ENCODE measurements at regions not wholly inside any gene's neighbourhood (a gene's known extent, or its start where the extent isn't known, plus 50 kb on each side); places are given as distances from the start of the nearest gene placed in this dataset.

DNA sequence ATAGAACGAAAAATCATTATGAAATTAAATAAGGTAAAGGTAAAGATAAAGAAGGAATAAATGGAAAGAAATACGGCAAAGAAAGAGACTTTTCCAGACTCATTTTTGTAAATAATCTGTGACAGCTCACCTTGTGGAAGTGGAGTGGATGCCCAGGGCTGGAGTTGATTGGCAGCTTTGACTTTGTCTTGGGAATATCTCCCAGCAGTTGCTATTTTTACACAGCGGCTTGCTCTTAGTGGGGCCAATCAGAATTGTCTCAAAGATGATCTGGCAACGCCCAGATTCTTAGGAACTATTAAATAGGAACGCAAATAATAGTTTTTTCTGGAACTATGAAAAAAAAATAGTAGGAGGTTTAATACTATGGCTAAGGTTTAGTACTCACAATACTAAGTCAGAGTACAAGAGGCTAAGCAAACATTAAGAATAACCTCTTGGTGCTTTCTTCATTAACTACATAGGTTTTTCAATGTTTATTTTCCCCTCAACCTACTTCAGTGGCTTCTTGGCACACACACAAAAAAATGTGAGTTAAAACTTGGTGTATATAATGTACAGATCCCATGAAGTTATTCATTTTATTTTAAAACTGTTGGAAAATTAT lies 132.7 kb downstream of the TRAM1L1 start:
- no peaks in the 10 kb centered on the region for H3K36me3 Mint-ChIP-seq (ENCODE audit: insufficient read depth, unreplicated experiment)
- ChIA-PET CTCF (no interaction called here), POLR2A (no interaction called here)
- no TSS peak for BruUV-seq (replicated peaks)
- Histone ChIP-seq H3K4me1 (no peaks in the 10 kb centered on the region), H3K4me3 (ENCODE audit: low read depth, low read length) (no peak overlapping the region), H3K27me3 (replicated peaks; ENCODE audit: control insufficient read depth, insufficient read depth, low read length) (no peaks in the 10 kb centered on the region), H3K36me3 (ENCODE audit: control insufficient read depth, insufficient read depth, low read length) (no peaks in the 10 kb centered on the region), H3K9me3 (no peaks in the 10 kb centered on the region)
- H3K4me1 Mint-ChIP-seq (ENCODE audit: low read depth, unreplicated experiment) = no peaks in the 10 kb centered on the region
- DNase-seq = no peak
- H3K27ac Mint-ChIP-seq (ENCODE audit: unreplicated experiment) = no peak overlapping the region
- TF ChIP-seq, protein P1, sequence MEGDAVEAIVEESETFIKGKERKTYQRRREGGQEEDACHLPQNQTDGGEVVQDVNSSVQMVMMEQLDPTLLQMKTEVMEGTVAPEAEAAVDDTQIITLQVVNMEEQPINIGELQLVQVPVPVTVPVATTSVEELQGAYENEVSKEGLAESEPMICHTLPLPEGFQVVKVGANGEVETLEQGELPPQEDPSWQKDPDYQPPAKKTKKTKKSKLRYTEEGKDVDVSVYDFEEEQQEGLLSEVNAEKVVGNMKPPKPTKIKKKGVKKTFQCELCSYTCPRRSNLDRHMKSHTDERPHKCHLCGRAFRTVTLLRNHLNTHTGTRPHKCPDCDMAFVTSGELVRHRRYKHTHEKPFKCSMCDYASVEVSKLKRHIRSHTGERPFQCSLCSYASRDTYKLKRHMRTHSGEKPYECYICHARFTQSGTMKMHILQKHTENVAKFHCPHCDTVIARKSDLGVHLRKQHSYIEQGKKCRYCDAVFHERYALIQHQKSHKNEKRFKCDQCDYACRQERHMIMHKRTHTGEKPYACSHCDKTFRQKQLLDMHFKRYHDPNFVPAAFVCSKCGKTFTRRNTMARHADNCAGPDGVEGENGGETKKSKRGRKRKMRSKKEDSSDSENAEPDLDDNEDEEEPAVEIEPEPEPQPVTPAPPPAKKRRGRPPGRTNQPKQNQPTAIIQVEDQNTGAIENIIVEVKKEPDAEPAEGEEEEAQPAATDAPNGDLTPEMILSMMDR (IDR thresholded peaks at IDR 0.05; ENCODE audit: insufficient read depth in 1 of 2, low read depth in 1 of 2, low read length in 1 of 2, severe bottlenecking in 1 of 2, unreplicated experiment in 1 of 2) = no peak
- intact Hi-C loops (cut with micrococcal nuclease; ENCODE audit: unreplicated experiment) = no loop called here
- peaks cover 2% of the 10 kb centered on the region for H3K27me3 Mint-ChIP-seq (ENCODE audit: insufficient read depth, unreplicated experiment)
- no peaks in the 10 kb centered on the region for H3K9me3 Mint-ChIP-seq (ENCODE audit: unreplicated experiment)
- no peak overlapping the region for H3K4me3 Mint-ChIP-seq (ENCODE audit: unreplicated experiment)

- H3K27me3 Mint-ChIP-seq (ENCODE audit: insufficient read depth, unreplicated experiment) = peaks cover 2% of the 10 kb centered on the region
- no peaks in the 10 kb centered on the region for H3K9me3 Mint-ChIP-seq (ENCODE audit: unreplicated experiment)
- TF ChIP-seq, protein P1 (IDR thresholded peaks at IDR 0.05; ENCODE audit: insufficient read depth in 1 of 2, low read depth in 1 of 2, low read length in 1 of 2, severe bottlenecking in 1 of 2, unreplicated experiment in 1 of 2) = no peak
- no peak overlapping the region for H3K4me3 Mint-ChIP-seq (ENCODE audit: unreplicated experiment)
- Histone ChIP-seq H3K4me1 (no peaks in the 10 kb centered on the region), H3K36me3 (ENCODE audit: control insufficient read depth, insufficient read depth, low read length) (no peaks in the 10 kb centered on the region), H3K27me3 (replicated peaks; ENCODE audit: control insufficient read depth, insufficient read depth, low read length) (no peaks in the 10 kb centered on the region), H3K4me3 (ENCODE audit: low read depth, low read length) (no peak overlapping the region), H3K9me3 (no peaks in the 10 kb centered on the region)
- CTCF ChIA-PET = no interaction called here
- no peak for DNase-seq
- POLR2A ChIA-PET = no interaction called here
- no peaks in the 10 kb centered on the region for H3K4me1 Mint-ChIP-seq (ENCODE audit: low read depth, unreplicated experiment)
- no TSS peak for BruUV-seq (replicated peaks)
- no peaks in the 10 kb centered on the region for H3K36me3 Mint-ChIP-seq (ENCODE audit: insufficient read depth, unreplicated experiment)
- intact Hi-C loops (cut with micrococcal nuclease; ENCODE audit: unreplicated experiment) = no loop called here
- H3K27ac Mint-ChIP-seq (ENCODE audit: unreplicated experiment) = no peak overlapping the region
These were observed 135.5 kb downstream of the TRAM1L1 start for GRCh38 chr4:116949856-116950255.

- no peaks in the 10 kb centered on the region for H3K36me3 ChIP-seq (ENCODE audit: control insufficient read depth, insufficient read depth, low read length)
- CTCF ChIA-PET = no interaction called here
- no peaks in the 10 kb centered on the region for H3K36me3 Mint-ChIP-seq (ENCODE audit: insufficient read depth, unreplicated experiment)
- H3K9me3 Mint-ChIP-seq (ENCODE audit: unreplicated experiment) = no peaks in the 10 kb centered on the region
- H3K4me3 ChIP-seq (ENCODE audit: low read depth, low read length) = no peak overlapping the region
- no peaks in the 10 kb centered on the region for H3K27me3 Mint-ChIP-seq (ENCODE audit: insufficient read depth, unreplicated experiment)
- intact Hi-C loops (cut with micrococcal nuclease; ENCODE audit: unreplicated experiment) = no loop called here
- no peak for DNase-seq
- TF ChIP-seq, protein P1 (IDR thresholded peaks at IDR 0.05; ENCODE audit: insufficient read depth in 1 of 2, low read depth in 1 of 2, low read length in 1 of 2, severe bottlenecking in 1 of 2, unreplicated experiment in 1 of 2) = no peak
- no TSS peak for BruUV-seq (replicated peaks)
- no peak overlapping the region for H3K27ac Mint-ChIP-seq (ENCODE audit: unreplicated experiment)
- no peaks in the 10 kb centered on the region for H3K4me1 Mint-ChIP-seq (ENCODE audit: low read depth, unreplicated experiment)
- H3K9me3 ChIP-seq = no peaks in the 10 kb centered on the region
- H3K4me3 Mint-ChIP-seq (ENCODE audit: unreplicated experiment) = no peak overlapping the region
- POLR2A ChIA-PET = no interaction called here
- no peaks in the 10 kb centered on the region for H3K27me3 ChIP-seq (replicated peaks; ENCODE audit: control insufficient read depth, insufficient read depth, low read length)
- no peaks in the 10 kb centered on the region for H3K4me1 ChIP-seq
These were observed 143.1 kb downstream of the TRAM1L1 start for GRCh38 chr4:116942315-116942714.
